Right ventricle myocardium inferior (tissue), 1 donor: ENCODE measurements at regions not wholly inside any gene's neighbourhood (a gene's known extent, or its start where the extent isn't known, plus 50 kb on each side); places are given as distances from the start of the nearest gene placed in this dataset.
"Not testable (repeated sequence)": the region's sequence is repeated elsewhere in the genome, so short reads cannot be mapped to it uniquely, and the experiment has no call there.

ENCODE experiments used
- ATAC-seq: fragments of 200-7000 bp; cut with Tn5 transposase; one replicate; pipeline ENCODE4 v1.9.1; 2020; ENCODE audit warnings: mild to moderate bottlenecking, moderate library complexity
- DNase-seq: peaks from one replicate; pipeline ENCODE4 v3.0.0; 2021; ENCODE audit errors: missing footprints
- intact Hi-C: fragments of 100-400 bp; cut with DNase I; formaldehyde crosslinking; loops from one replicate; pipeline ENCODE4 v1.11.0; 2022
- donor health status: DM: no; HTN: yes; CAD: no; lungs with severe emphysema.

DNA sequence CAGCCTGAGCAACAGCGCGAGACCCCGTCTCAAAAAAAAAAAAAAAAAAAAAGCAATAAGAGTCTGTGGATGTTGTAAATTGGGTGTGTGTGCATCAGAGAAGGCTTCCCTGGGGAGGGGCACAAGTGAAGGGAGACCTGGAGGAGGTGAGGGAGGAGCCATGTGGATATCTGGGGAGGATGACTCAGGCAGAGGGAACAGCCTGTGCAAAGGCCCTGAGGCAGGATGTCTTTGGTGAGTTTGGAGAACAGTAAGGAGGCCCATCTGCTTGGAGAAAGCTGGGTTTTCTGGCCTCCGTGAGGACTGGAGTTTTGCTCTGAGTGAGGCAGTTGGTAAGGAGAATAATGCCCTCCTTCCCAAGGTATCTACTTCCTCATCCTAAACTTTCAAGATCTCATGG lies 81.9 kb upstream of the ADGRL1 start:
- intact Hi-C loops, DNase-seq, ATAC-seq: not testable (repeated sequence)

DNA sequence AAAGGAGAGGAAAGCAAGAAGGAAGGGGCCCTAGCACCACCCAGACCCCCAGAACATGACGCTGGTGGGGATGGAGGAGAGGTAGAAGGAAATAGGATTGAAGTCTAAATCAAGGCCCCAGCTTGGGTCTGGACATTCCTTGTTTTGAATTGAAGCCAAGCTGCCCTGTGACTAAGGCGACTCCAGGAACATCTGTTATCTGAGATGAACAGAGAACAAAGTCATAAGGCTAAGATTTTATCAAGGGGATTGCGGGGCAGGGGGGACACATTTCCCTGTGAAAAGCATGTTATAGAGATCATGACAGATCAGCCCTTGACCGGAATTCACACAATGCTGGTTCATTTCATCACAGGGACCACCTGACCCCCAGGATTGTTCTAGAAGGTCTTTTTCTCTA lies 80.6 kb upstream of the ADGRL1 start:
- intact Hi-C loops, ATAC-seq, DNase-seq: not testable (repeated sequence)

DNA sequence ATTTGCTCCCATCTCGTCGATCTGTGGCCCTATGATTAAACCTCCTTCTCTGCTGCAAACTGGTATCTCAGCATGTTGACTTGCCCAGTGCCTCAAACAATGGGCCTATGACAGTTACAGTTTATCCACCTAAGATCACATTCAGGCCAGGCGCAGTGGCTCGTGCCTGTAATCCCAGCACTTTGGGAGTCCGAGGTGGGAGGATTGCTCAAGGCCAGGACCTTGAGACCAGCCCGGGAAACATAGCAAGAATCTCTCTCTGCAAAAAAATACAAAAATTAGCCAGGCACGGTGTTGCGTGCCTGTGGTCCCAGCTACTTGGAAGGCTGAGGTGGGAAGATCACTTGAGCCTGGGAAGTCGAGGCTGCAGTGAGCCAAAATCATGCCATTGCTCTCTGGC lies 79.8 kb upstream of the ADGRL1 start:
- ATAC-seq, DNase-seq, intact Hi-C loops: not testable (repeated sequence)

DNA sequence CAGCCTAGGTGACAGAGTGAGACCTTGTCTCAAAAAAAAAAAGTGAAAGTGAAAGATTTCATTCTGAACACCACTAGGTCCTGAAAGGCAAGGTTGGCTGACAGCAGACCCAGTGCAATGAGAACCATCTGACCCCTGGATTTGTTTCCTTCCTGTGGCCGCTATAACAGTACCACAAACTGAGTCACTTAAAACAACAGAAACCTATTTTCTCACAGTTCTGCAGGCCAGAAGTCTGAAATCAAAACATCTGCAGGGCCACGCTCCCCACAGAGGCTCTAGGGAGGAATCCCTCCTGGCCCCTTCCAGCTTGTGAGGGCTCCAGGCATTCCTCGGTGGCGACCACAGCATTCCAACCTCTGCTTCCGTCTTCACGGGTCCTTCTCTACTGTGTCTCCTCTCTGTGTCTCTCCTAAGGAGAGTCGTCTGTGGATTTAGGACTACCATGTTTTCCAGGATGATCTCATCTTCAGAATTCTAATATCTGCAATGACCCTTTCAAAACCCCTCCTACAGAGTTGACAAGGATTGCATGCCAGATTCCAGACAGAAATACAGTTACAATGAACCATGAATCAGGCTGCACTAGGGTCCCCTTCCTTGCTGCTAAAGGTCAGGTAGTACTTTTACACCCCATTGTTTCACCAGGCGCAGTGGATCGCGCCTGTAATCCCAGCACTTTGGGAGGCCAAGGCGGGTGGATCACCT lies 78.0 kb upstream of the ADGRL1 start:
- DNase-seq, intact Hi-C loops, ATAC-seq: not testable (repeated sequence)

DNA sequence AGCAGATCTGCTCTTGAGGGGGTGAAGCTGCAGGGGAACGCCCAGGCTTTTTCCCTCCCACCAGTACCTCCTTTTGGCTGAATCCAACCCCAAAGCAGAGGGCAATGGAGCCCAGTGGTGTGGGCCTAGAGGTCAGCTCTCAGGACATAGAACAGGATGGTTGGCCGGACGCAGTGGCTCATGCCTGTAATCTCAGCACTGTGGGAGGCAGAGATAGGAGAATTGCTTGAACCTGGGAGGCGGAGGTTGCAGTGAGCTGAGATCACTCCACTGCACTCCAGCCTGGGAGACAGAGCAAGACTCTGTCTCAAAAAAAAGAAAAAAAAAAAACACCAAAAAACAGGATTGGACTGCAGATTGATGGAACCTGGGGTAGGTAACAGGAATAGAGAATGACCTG lies 73.3 kb upstream of the ADGRL1 start:
- DNase-seq, intact Hi-C loops, ATAC-seq: not testable (repeated sequence)

DNA sequence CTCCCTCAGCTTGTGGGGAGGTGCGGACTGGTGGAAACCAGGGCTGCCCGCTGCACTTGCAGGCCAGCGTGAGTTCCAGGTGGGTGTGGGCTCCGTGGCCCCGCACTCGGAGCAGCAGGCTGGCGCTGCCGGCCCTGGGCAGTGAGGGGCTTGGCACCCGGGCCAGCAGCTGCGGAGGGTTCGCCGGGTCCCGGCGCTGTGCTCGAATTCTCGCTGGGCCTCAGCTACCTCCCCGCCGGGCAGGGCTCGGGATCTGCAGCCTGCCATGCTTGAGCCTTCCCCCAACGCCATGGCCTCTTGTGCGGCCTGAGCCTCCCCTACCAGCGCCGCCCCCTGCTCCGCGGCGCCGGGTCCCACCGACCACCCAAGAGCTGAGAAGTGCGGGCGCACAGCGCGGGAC lies 71.6 kb upstream of the ADGRL1 start:
- intact Hi-C loops: no loop called here
- DNase-seq: no peak
- no peak for ATAC-seq

DNA sequence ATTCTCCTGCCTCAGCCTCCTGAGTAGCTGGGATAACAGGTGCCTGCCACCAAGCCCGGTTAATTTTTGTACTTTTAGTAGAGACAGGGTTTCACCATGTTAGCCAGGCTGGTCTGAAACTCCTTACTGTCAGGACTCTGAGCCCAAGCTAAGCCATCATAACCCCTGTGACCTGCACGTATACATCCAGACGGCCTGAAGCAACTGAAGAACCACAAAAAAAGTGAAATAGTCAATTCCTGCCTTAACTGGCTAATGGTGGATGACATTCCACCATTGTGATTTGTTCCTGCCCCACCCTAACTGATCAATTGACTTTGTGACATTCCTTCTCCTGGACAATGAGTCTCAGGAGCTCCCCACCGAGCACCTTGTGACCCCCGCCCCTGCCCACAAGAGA lies 69.9 kb upstream of the ADGRL1 start:
- intact Hi-C loops, ATAC-seq, DNase-seq: not testable (repeated sequence)

DNA sequence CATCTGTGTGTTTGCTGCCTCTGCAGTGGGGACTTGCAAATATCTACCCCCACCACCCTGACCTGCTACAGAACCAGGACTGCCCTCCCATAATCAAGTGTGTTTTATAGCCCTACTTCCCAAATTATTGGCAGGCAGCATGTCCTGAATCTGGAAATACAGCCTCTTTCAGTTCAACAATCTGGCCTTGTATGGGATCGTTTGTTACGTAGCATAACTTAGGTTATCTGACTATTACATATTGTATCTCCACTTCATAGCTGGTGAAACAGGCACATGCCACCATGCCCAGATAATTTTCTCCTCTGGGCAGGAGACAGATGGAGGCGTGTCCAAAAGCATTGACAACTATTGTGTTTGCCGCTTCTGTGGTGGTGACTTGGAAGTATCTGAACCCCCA lies 66.7 kb upstream of the ADGRL1 start:
- no peak for DNase-seq
- ATAC-seq: no peak
- intact Hi-C loops: no loop called here

DNA sequence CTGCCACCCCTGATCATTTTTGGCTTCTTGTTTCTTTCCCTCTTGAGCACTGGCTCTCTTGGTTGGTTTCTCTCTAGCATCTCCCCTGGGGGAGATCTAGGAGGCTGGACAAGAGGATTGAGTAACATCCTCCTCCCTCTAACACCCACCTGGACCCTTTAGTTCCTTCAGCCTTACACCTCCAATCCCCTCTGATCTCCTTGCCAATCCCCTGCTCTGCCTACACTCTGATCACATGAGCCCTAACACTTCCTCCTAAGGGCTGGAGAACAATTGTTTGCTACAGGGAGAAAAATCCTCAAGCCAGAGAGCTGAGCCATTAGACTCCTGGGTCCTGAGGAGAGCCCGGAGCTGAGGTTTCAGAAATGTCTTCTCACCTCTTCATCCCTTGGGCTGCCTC lies 65.9 kb upstream of the ADGRL1 start:
- intact Hi-C loops: no loop called here
- DNase-seq (no peak), ATAC-seq (no peak)

DNA sequence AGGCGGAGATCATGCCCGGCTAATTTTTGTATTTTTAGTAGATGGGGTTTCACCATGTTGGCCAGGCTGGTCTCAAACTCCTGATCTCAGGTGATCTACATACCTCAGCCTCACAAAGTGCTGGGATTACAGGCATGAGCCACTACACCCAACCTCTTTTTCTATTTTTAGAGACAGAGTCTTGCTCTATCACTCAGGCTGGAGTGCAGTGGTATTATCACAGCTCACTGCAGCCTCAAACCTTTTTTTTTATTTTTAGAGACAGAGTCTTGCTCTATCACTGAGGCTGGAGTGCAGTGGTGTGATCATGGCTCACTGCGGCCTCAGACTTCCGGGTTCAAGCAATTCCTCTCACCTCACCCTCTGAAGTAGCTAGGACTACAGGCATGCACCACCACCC lies 64.6 kb upstream of the ADGRL1 start:
- intact Hi-C loops, ATAC-seq, DNase-seq: not testable (repeated sequence)

DNA sequence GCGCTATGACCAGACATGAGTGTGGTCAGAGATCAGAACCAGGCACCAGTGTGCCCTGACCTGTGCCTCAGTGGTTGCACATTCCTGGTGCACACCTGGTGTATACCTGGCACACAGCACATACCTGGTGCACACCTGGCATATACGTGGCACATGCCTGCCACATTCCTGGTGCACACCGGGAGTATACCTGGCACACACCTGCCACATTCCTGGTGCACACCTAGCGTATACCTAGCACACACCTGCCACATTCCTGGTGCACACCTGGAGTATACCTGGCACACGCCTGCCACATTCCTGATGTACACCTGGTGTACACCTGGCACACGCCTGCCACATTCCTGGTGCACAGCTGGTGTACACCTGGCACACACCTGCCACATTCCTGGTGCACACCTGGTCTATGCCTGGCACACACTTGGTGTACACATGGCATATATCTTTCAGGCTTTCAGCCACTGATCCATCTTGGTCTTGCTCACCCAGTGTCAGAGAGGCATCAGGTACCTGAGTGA lies 61.3 kb upstream of the ADGRL1 start:
- intact Hi-C loops: no loop called here
- ATAC-seq (no peak), DNase-seq (no peak)

DNA sequence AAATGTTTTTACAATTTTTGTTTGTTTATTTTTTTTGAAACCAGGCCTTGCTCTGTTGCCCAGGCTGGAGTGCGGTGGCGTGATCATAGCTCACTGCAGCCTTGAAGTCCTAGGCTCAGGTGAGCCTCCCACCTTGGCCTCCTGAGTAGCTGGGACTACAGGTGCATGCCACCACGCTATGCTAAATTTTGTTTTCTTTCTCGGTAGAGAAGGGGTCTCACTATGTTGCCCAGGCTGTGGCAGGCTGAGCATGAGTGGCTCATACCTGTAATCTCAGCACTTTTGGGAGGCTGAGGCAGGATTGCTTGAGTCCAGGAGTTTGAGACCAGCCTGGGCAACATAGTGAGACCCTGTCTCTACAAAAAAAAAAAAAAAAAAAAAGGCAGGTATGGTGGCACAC lies 60.2 kb upstream of the ADGRL1 start:
- intact Hi-C loops, ATAC-seq, DNase-seq: not testable (repeated sequence)

DNA sequence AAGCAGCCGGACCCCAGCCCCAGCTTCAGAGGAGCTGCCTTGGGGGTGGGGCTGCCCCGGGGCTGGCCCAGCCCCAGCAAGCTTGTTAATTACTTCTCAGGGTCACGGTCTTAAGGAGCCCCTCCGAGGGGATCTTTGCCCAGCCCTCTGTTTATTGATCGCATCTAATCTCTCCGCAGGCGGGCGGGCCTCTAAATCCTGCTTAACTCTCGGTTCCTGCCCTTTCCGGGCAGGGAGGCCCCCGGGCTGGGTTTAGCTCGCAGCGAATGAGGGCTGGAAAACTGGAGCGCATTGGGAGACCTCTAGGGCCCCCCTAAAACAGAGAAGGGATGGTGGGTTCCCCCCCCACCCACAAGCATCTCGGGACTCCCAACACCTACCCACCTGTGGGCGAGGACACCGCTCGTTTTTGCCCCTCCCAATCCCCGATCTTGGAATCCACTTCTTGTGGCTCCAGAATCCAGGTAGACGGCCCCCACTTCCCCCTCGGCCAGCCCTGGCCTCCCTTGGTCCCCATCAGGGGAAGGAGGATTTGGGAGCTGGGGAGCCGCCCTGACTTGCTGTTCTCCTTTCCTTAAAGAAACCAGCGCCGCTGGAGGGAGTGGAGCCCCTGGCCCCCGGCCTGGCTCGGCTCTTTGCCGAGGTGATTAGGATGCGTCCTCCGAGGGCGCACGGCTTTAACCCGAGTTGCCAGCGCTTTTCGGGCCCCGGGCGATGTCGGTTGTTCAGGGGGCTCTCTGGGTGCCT lies 59.5 kb upstream of the ADGRL1 start:
- ATAC-seq (no peak), DNase-seq (no peak)

DNA sequence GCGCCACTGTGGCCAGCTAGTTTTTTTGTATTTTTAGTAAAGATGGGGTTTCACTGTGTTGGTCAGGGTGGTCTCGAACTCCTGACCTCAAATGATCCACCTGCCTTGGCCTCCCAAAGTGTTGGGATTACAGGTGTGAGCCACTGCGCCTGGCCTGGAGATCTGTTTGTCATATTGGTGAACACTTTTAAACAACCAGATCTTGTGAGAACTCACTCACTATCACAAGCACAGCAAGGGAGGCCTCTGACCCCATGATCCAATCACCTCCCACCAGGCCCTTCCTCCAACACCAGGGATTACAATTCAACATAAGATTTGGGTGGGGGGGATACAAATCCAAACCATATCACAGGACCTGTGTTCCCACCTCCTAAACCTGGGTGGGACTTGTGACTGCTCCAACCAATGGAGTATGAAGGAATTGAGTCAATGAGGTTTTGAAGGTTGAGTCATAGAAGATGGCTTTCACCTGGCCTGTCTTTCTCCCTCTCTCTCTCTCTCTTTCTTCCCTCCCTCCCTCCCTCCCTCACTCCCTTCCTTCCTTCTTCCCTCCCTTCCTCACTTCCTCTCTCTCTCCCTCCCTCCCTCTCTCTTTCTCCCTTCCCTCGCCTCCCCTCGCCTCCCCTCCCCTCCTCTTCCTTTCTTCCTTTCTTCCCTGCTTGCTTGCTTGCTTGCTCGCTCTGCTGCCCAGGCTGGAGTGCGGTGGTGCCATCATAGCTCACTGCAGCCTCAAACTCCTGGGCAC lies 50.1 kb upstream of the ADGRL1 start:
- DNase-seq, intact Hi-C loops, ATAC-seq: not testable (repeated sequence)

More for the DNA sequence above, 59.5 kb upstream of the ADGRL1 start:
- intact Hi-C loops: no loop called here
